Left hindlimb (tissue), 1 donor: ENCODE measurements at regions not wholly inside any gene's neighbourhood (a gene's known extent, or its start where the extent isn't known, plus 50 kb on each side); places are given as distances from the start of the nearest gene placed in this dataset.

Source experiments
- DNase-seq: peaks from one replicate; pipeline ENCODE4 v3.0.0-alpha.2; 2018

DNA sequence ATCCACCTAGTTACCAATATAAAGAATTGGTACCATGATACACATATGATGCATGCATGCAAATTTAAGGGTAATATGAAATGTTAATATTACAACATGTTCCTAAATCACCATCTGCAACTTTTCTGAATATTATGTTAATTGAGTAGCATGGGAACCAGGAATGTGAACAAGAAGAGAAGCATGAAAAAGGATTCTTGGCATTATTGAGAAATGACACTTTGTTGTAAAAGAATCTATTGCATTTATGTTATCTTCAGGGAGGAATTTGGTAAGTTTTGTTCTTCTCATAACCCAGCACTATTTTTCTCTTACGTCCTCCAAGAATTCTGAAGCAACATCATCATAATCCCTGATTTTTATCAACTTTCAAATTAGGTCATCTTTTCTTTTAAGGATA is 159.9 kb upstream of the SLC25A13 start:
- DNase-seq: no peak

- no peak for DNase-seq
Measured at GRCh38 chr7:96479015-96479645, 157.2 kb upstream of the SLC25A13 start.

DNA sequence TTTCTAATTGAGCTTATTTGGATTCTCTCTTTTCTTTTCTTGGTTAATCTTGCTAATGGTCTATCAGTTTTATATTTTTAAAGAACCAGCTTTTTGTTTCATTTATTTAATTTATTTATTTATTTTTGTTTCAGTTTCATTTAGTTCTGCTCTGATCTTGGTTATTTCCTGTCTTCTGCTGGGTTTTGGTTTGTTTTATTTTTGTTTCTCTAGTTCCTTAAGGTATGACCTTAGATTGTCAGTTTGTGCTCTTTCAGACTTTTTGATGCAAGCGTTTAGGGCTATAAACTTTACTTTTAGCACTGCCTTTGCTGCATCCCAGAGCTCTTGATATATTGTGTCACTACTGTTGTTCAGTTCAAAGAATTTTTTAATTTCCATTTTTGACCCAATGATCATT is 149.7 kb upstream of the SLC25A13 start:
- DNase-seq: no peak

- no peak for DNase-seq
Measured at GRCh38 chr7:96452146-96452545, 130.2 kb upstream of the SLC25A13 start.

DNA sequence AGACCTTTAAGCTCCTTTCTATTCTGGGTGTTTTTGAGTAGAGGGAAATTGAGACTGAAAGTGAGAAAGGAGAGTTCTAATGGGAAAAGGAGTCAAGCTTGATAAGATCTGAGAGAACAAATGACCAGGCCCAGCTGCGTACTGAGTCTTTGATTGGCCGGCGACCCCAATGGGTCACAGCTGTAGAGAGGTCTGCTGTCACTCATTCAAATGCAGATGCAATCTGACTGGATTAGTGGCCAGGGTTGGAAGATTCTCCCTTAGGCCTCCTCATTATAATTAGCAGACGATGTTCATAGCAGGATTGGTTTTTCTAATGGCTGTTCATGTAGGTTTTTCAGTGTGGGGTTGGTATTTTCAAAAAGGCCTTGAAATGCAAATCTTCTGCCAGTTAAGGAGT is 127.2 kb upstream of the SLC25A13 start:
- no peak for DNase-seq

- DNase-seq: no peak
Measured at GRCh38 chr7:96447109-96447645, 125.3 kb upstream of the SLC25A13 start.

DNA sequence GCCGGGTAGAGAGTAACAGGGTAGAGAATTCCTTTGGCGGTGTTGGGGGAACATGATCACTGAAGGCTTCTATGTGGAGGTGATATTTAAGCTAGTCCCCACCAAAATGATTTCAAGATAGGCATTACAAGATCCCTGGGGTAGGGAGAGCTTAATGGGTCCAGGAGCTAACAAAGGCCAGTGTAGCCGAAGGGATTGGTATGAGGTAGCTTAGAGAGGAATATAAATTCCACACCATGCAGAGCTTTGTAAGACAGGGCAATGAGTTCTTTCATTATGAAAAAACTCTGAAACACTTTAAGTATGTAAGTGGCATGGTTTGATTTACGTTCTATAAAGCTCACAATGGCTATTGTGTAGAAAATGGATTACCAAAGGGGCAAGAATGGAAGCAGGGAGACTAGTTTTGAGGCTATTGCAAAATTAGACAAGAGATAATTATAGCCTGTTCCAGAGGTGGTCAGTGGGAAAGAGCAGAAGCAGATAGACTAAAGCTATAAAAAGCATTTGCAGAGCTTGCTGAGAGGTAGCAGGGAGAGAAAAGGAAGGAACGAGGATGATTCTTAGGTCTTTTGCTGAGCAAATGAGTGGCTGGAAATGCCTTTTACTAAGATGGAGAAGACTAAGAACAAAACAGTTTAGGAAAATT is 119.7 kb upstream of the SLC25A13 start:
- no peak for DNase-seq

GRCh38 chr7:96440328-96440727 is 118.4 kb upstream of the SLC25A13 start:
- DNase-seq: no peak

DNA sequence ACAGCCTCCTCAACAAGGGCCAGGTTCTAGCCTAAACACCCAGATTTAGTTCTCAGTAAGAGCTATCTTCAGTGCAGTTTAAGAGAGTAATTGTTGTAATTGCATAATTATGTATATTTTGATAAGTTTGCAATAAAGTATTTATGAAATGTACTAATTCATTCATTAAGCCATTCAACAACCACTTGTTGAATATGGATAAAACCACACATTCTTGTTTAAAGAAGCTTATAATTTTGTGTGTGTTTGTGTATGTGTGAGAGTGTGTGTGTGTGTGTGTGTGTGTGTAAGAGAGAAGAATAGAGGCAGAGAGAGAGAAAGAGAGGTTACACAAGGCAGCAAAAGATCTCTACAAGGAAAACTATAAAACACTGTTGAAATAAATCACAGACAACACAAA is 115.0 kb upstream of the SLC25A13 start:
- DNase-seq: no peak

DNA sequence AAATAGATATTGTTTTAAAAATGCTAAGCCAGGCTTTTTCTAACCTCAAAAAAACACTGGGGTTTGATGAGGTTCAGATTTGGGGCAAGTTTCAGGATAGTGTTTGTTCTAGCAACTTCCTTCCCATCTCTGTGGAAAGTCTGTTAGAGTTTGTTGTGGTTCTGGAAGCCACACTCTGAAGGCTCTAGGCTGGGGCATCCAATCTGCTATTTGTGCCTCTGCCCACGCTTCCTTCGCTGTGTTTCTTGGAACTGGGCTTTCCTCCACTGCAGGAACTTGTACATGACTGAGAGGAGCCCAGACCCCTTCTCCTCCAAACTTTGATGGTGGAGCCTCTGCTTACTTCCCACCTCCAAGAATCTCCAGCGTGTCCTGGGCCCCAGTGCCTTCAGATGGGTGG is 108.5 kb upstream of the SLC25A13 start:
- peak; percentile 53 for DNase-seq

DNA sequence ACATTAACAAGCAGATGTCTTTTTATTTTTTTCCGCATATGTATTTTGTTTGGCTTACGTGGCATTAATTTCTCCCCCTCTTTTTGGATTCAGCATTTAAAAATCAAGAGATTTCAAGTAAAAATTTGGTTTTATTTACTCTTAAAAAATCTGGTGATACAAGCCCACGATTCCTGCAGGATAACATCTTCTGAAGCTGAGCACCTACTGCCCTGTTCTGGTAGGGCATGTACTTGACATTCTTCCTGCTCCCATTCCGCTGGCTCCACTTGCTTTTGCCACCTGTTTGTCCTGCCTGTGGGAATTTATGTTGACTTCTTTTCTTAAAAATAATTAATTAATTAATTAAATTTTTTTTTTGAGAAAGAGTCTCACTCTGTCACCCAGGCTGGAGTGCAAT is 105.2 kb upstream of the SLC25A13 start:
- DNase-seq: no peak

DNA sequence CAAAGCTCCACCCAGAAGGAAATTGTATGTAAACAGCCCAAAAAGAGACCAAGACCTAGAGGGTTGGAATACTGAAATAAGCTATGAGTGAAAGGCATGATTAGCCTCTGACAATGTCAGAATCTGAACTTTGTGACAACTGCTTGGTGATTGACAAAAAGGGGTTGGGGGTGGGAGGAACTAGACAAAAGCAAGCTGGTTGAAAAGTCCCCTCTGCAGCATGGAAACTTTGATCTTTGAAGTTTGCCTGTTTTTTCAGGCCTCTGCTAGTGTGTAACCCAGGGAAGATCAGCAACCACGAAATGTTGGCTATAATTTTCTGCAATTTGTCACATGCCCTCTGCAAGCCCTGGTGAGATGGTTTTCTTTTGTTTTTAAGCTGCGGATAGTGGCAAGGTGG is 104.8 kb upstream of the SLC25A13 start:
- no peak for DNase-seq

- no peak for DNase-seq
Measured at GRCh38 chr7:96426027-96426426, 104.1 kb upstream of the SLC25A13 start.

- DNase-seq: no peak
Measured at GRCh38 chr7:96424411-96424810, 102.5 kb upstream of the SLC25A13 start.

DNA sequence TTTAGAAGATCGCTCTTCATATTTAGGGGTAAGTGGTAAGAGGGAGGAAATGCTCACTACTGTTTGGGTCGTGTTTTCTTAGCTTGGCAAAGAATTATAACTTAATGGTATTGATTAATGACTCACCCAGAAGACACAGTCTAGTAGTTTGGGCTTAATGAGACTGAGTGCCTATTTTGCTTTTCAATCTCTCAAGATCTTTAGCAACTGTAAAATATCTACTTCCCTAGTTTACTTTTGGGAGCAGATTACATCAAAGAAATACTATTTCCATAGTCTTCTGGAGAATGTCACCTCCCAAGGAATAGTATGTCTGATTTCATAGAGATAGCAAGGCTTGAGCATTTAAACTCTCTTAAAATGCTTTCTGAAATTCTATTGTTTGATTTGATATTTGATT is 100.5 kb upstream of the SLC25A13 start:
- no peak for DNase-seq

- no peak for DNase-seq
Measured at GRCh38 chr7:96418581-96418980, 96.7 kb upstream of the SLC25A13 start.

DNA sequence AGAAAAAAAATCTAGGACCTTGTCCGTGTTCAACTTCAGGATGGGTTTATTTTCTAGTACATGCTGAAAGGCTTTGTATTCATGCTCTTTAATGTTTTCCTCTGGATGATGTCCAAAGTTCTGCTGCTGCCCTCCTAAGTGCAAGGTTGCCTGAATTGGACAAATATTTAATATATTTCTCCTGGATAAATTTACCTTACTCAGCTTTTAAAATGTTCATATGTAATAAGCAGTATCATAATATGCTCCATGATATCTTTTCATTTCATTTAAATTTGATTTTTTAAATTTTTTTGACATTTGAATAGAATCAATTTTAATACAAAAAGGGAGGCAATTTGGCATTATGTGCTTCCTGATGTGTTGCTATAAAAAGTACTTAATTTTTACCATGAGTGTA is 95.9 kb upstream of the SLC25A13 start:
- DNase-seq: no peak

DNA sequence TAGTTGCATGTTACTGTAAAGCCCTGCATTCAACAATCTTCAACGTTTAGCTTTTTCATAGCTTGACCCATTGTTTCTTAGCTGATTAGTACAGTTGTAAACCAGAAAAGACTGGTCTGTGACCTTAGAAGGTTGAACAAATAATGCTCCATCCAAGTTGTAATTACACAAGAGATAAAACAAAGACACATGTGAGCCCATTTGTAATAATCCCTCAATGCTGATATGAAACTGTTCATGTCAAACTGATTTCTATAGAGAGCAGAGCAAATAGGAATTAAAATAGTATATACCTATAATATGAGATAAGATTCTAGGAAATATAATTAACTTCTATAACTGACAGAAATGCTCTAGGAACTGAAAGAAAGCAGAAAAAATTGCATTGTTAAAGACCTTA is 94.7 kb upstream of the SLC25A13 start:
- DNase-seq: no peak

DNA sequence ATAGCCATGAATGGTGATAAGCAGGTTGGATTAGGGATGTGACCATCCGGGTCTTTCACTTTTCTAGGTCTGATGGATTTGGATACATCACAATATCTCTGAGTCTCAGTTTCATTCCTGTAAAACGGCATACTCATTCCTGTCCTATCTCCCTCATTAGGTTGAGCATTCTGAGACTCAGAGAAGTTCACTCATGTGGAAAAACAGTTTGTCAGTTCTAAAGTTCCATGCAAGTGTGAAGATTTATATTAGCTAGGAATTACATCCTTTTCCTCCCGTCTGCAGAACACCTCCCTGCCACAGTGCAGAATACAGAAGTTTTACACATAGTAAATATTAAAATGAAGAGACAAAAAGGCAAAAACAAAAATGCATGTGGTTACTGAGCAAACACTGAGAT is 94.2 kb upstream of the SLC25A13 start:
- no peak for DNase-seq

DNA sequence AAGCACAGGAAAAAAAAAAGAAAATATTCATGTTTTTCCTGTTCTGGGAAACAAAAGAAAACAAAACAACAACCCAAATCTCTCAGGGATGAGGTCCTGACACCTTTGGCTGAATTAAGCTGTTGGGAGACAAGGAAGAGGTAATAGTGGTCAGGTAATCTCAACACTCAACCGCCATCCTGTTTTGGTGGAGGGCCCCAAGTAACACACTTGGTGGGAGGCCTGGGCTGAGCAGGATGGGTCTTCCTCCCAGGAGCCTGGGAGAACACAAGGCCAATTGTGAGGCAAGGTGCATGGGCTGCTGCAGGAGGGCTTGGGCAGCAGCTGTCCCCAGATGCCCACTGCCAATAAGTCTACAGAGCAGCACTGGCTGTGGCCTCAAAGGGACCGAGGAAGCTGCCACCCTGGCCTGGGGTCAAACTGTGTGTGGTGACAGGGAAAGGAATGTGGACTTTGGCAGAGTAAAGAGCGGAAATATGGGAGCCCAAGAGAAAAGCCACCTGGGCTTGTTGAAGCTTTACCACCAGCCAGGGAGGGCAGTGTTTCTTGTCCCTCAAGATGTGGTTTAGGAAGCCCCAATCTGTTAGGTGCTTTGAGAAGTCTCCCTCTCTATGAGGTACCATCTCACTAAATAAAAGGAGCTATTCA is 93.5 kb upstream of the SLC25A13 start:
- no peak for DNase-seq

DNA sequence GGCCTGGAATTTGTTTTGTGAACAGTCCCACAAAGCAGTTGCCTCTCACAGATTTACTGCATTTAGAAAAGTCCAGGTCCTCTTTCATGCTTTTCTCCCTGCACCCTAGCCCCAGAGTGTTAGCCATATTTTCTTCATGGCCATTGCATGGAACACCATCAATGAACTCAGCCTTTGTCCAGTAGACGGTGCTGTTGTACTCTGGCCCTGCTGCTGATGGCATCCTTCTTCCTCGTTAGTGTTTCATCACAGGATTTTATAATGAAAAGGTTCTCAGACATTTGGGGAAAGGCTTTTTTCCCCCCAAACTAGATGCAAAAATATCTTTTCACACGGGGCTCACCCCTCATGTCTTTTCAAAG is 93.0 kb upstream of the SLC25A13 start:
- DNase-seq: no peak

- DNase-seq: no peak
Measured at GRCh38 chr7:96410126-96410839, 88.4 kb upstream of the SLC25A13 start.

DNA sequence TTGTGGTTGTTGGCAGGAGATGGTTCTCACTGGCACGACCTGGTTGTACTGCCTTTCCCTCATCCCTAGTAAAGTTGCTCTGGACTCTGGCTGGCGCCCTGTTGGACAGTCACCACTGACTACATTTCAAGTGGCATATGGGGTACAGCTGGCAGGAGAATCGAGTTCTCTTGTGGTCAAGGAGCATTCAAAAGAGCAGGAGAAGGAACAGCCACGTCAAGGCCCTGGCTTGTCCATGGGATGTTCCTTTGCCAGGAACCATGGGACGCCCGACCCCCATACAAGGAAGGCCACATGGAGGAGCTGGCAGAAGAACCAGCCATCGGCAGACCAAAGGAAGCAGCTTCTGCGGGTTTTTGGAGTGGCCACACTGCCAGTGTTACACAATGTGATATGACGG is 87.0 kb upstream of the SLC25A13 start:
- DNase-seq: no peak

DNA sequence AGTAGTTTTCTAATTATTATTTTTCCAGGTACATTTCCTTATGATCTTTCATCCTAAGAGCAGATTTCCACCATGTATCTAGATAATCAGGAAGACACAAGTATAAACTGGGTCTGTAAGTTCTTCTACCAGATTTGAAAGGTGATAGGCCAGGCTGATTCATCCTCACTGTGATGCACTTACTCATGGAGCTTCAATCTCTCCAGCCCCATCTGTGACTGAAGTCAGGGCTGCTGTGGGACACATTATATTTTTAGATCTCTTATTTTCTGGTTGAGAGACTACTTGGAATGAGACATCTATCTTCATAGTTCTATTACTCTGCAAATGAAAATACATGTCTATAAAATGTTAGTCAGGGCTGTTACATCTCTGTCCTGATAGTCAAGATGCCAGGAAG is 85.5 kb upstream of the SLC25A13 start:
- DNase-seq: no peak
